ENCODE measurements at regions not wholly inside any gene's neighbourhood (a gene's known extent, or its start where the extent isn't known, plus 50 kb on each side); places are given as distances from the start of the nearest gene placed in this dataset.

GRCh38 chr17:13171790-13172189 lies 154.0 kb upstream of the ELAC2 start:
- H3K27me3 ChIP-seq (replicated peaks; ENCODE audit: insufficient read depth): no peaks in the 10 kb centered on the region
- intact Hi-C loops (cut with DNase I): no loop called here
- H3K36me3 ChIP-seq: no peaks in the 10 kb centered on the region
- H3K4me1 ChIP-seq (replicated peaks): no peaks in the 10 kb centered on the region
- WGBS: 93% methylated on average over 1 of the region's 1 CpG
- H3K27ac ChIP-seq: no peak overlapping the region
- H3K4me3 ChIP-seq: no peak overlapping the region
- no peak for TF ChIP-seq POLR2A (IDR thresholded peaks at IDR 0.05)
- no peak for TF ChIP-seq CTCF (IDR thresholded peaks at IDR 0.05)
- TF ChIP-seq POLR2AphosphoS5 (IDR thresholded peaks at IDR 0.05): no peak
- DNase-seq (ENCODE audit: low spot score): no peak
- no peaks in the 10 kb centered on the region for H3K9me3 ChIP-seq

- H3K9me3 ChIP-seq: no peaks in the 10 kb centered on the region
- no peaks in the 10 kb centered on the region for H3K27me3 ChIP-seq (replicated peaks; ENCODE audit: insufficient read depth)
- H3K4me3 ChIP-seq: no peak overlapping the region
- TF ChIP-seq POLR2A (IDR thresholded peaks at IDR 0.05): no peak
- TF ChIP-seq CTCF (IDR thresholded peaks at IDR 0.05): no peak
- no peak for TF ChIP-seq POLR2AphosphoS5 (IDR thresholded peaks at IDR 0.05)
- no peak overlapping the region for H3K27ac ChIP-seq
- intact Hi-C loops (cut with DNase I): no loop called here
- no peaks in the 10 kb centered on the region for H3K4me1 ChIP-seq (replicated peaks)
- no peak for DNase-seq (ENCODE audit: low spot score)
- H3K36me3 ChIP-seq: no peaks in the 10 kb centered on the region
- 73% methylated on average over 1 of the region's 1 CpG for WGBS
Observed at GRCh38 chr17:13162361-13162760, 144.5 kb upstream of the ELAC2 start.

- 91% methylated on average over 2 of the region's 2 CpGs for WGBS
- Histone ChIP-seq H3K9me3 (no peaks in the 10 kb centered on the region), H3K4me3 (no peak overlapping the region), H3K27me3 (replicated peaks; ENCODE audit: insufficient read depth) (peaks cover 1% of the 10 kb centered on the region), H3K4me1 (replicated peaks) (no peaks in the 10 kb centered on the region), H3K36me3 (no peaks in the 10 kb centered on the region), H3K27ac (no peak overlapping the region)
- DNase-seq (ENCODE audit: low spot score): no peak
- intact Hi-C loops (cut with DNase I): no loop called here
- TF ChIP-seq CTCF (IDR thresholded peaks at IDR 0.05) (no peak), POLR2AphosphoS5 (IDR thresholded peaks at IDR 0.05) (no peak), POLR2A (IDR thresholded peaks at IDR 0.05) (no peak)
Observed at GRCh38 chr17:13160790-13161189, 143.0 kb upstream of the ELAC2 start.

- H3K27ac ChIP-seq: no peak overlapping the region
- no peak overlapping the region for H3K4me3 ChIP-seq
- TF ChIP-seq CTCF (IDR thresholded peaks at IDR 0.05) (no peak), POLR2A (IDR thresholded peaks at IDR 0.05) (no peak), POLR2AphosphoS5 (IDR thresholded peaks at IDR 0.05) (no peak)
- no peaks in the 10 kb centered on the region for H3K9me3 ChIP-seq
- no peaks in the 10 kb centered on the region for H3K4me1 ChIP-seq (replicated peaks)
- intact Hi-C loops (cut with DNase I): no loop called here
- no peaks in the 10 kb centered on the region for H3K36me3 ChIP-seq
- DNase-seq (ENCODE audit: low spot score): no peak
- peaks cover 2% of the 10 kb centered on the region for H3K27me3 ChIP-seq (replicated peaks; ENCODE audit: insufficient read depth)
- 67% methylated on average over 3 of the region's 3 CpGs for WGBS
Observed at GRCh38 chr17:13160296-13160695, 142.5 kb upstream of the ELAC2 start.

GRCh38 chr17:13158494-13159240 lies 140.8 kb upstream of the ELAC2 start:
- no peak for TF ChIP-seq POLR2A (IDR thresholded peaks at IDR 0.05)
- TF ChIP-seq POLR2AphosphoS5 (IDR thresholded peaks at IDR 0.05): no peak
- no peak for TF ChIP-seq CTCF (IDR thresholded peaks at IDR 0.05)
- H3K27me3 ChIP-seq (replicated peaks; ENCODE audit: insufficient read depth): peaks cover 2% of the 10 kb centered on the region
- H3K27ac ChIP-seq: no peak overlapping the region
- no peaks in the 10 kb centered on the region for H3K9me3 ChIP-seq
- no peaks in the 10 kb centered on the region for H3K36me3 ChIP-seq
- H3K4me3 ChIP-seq: no peak overlapping the region
- H3K4me1 ChIP-seq (replicated peaks): no peaks in the 10 kb centered on the region
- intact Hi-C loops (cut with DNase I): no loop called here
- WGBS: 79% methylated on average over 2 of the region's 2 CpGs
- DNase-seq (ENCODE audit: low spot score): no peak

All from prostate gland (tissue), 2 donors.